H9 (cell line): ENCODE measurements at regions not wholly inside any gene's neighbourhood (a gene's known extent, or its start where the extent isn't known, plus 50 kb on each side); places are given as distances from the start of the nearest gene placed in this dataset.

ENCODE experiments used
- DNase-seq: peaks from one replicate; pipeline ENCODE4 v3.0.0-alpha.2; 2017
- H2AFZ ChIP-seq: one replicate; pipeline ENCODE4 v1.6.1; 2013; ENCODE audit warnings: mild to moderate bottlenecking, low read length, control low read depth, moderate library complexity
- H2AK5ac ChIP-seq: 2 replicates; pipeline ENCODE4 v1.6.1; 2013; ENCODE audit warnings: low read length, control low read depth, mixed read lengths; ENCODE audit not compliant: insufficient read length
- H2BK120ac ChIP-seq: one replicate; pipeline ENCODE4 v1.6.1; 2013; ENCODE audit warnings: low read depth, mild to moderate bottlenecking, low read length, control low read depth, inconsistent platforms; ENCODE audit not compliant: poor library complexity, severe bottlenecking
- H2BK12ac ChIP-seq: 2 replicates; pipeline ENCODE4 v1.6.1; 2013; ENCODE audit warnings: low read length, control low read depth, mixed read lengths, low read depth; ENCODE audit not compliant: insufficient read length
- H2BK15ac ChIP-seq: 2 replicates; pipeline ENCODE4 v1.6.1; 2013; ENCODE audit warnings: low read depth, low read length, control low read depth
- H2BK20ac ChIP-seq: one replicate; pipeline ENCODE4 v1.6.1; 2013; ENCODE audit warnings: low read depth, mild to moderate bottlenecking, low read length, control low read depth, inconsistent platforms; ENCODE audit not compliant: poor library complexity, severe bottlenecking
- H2BK5ac ChIP-seq: 2 replicates; pipeline ENCODE4 v1.6.1; 2013; ENCODE audit warnings: low read length, control low read depth, mixed read lengths; ENCODE audit not compliant: insufficient read length
- H3K14ac ChIP-seq: 2 replicates; pipeline ENCODE4 v1.6.1; 2013; ENCODE audit warnings: low read length, control low read depth; ENCODE audit not compliant: insufficient read depth
- H3K18ac ChIP-seq: 2 replicates; pipeline ENCODE4 v1.6.1; 2013; ENCODE audit warnings: low read depth, mild to moderate bottlenecking, mixed read lengths, low read length, control low read depth; ENCODE audit not compliant: insufficient read length
- H3K23ac ChIP-seq: 2 replicates; pipeline ENCODE4 v1.6.1; 2013; ENCODE audit warnings: low read length, control low read depth, mixed read lengths, low read depth; ENCODE audit not compliant: insufficient read length
- H3K23me2 ChIP-seq: 2 replicates; pipeline ENCODE4 v1.6.1; 2013; ENCODE audit warnings: low read depth, mild to moderate bottlenecking, mixed read lengths, low read length, control low read depth; ENCODE audit not compliant: insufficient read length, poor library complexity, severe bottlenecking
- H3K27ac ChIP-seq: 2 replicates; pipeline ENCODE4 v1.5.1; 2013; ENCODE audit warnings: low read length, control low read depth, mixed read lengths, low read depth; ENCODE audit not compliant: insufficient read length
- H3K27me3 ChIP-seq: 2 replicates; pipeline ENCODE4 v1.6.1; 2013; ENCODE audit warnings: low read length, control low read depth, inconsistent platforms; ENCODE audit not compliant: insufficient read depth
- H3K4ac ChIP-seq: 2 replicates; pipeline ENCODE4 v1.6.1; 2013; ENCODE audit warnings: low read depth, mild to moderate bottlenecking, control low read depth, inconsistent platforms, low read length, moderate library complexity
- H3K4me1 ChIP-seq: 2 replicates; pipeline ENCODE4 v1.6.1; 2013; ENCODE audit warnings: low read length, control low read depth, inconsistent platforms; ENCODE audit not compliant: insufficient read depth
- H3K4me2 ChIP-seq: 2 replicates; pipeline ENCODE4 v1.6.1; 2013; ENCODE audit warnings: low read length, control low read depth, mixed read lengths; ENCODE audit not compliant: insufficient read length, insufficient read depth
- H3K56ac ChIP-seq: 2 replicates; pipeline ENCODE4 v1.6.1; 2013; ENCODE audit warnings: low read depth, mild to moderate bottlenecking, mixed read lengths, low read length, control low read depth; ENCODE audit not compliant: insufficient read length
- H3K79me1 ChIP-seq: 2 replicates; pipeline ENCODE4 v1.6.1; 2013; ENCODE audit warnings: low read depth, mild to moderate bottlenecking, moderate library complexity, low read length, control low read depth, inconsistent platforms; ENCODE audit not compliant: insufficient read depth, poor library complexity, severe bottlenecking
- H3K79me2 ChIP-seq: 2 replicates; pipeline ENCODE4 v1.6.1; 2013; ENCODE audit warnings: low read length, control low read depth, inconsistent platforms; ENCODE audit not compliant: insufficient read depth
- H3K9ac ChIP-seq: 2 replicates; pipeline ENCODE4 v1.6.1; 2013; ENCODE audit warnings: low read length, control low read depth, mixed read lengths; ENCODE audit not compliant: insufficient read length; ENCODE audit errors: extremely low read depth
- H3K9me3 ChIP-seq: one replicate; pipeline ENCODE4 v1.6.1; 2013; ENCODE audit warnings: low read depth, low read length, inconsistent platforms; ENCODE audit not compliant: control insufficient read depth
- H3T11ph ChIP-seq: one replicate; pipeline ENCODE4 v1.6.1; 2013; ENCODE audit warnings: mild to moderate bottlenecking, low read length, control low read depth, inconsistent platforms
- H4K20me1 ChIP-seq: one replicate; pipeline ENCODE4 v1.6.1; 2013; ENCODE audit not compliant: control insufficient read depth, insufficient read length, insufficient read depth
- H4K5ac ChIP-seq: 2 replicates; pipeline ENCODE4 v1.6.1; 2013; ENCODE audit warnings: low read depth, mild to moderate bottlenecking, mixed read lengths, low read length, control low read depth; ENCODE audit not compliant: insufficient read length
- H4K8ac ChIP-seq: replicated peaks from 2 replicates; pipeline ENCODE4 v1.6.1; 2013; ENCODE audit warnings: low read length, control low read depth, mixed read lengths, low read depth; ENCODE audit not compliant: insufficient read length
- H4K91ac ChIP-seq: 2 replicates; pipeline ENCODE4 v1.6.1; 2013; ENCODE audit warnings: low read depth, mild to moderate bottlenecking, moderate library complexity, mixed read lengths, low read length, control low read depth; ENCODE audit not compliant: insufficient read length
- H3K27ac Mint-ChIP-seq, 3 experiments: 2 replicates in 2 of 3; 3 replicates in 1 of 3; pipeline ENCODE4 v1.8.0; 2020 to 2021; ENCODE audit warnings: mixed read lengths in 3 of 3, mild to moderate bottlenecking in 1 of 3, moderate library complexity in 1 of 3
- H3K27me3 Mint-ChIP-seq: 2 replicates; pipeline ENCODE4 v1.8.0; 2021; ENCODE audit warnings: low read depth, mild to moderate bottlenecking, moderate library complexity, mixed read lengths
- H3K36me3 Mint-ChIP-seq, 3 experiments: 2 replicates in 2 of 3; 3 replicates in 1 of 3; pipeline ENCODE4 v1.8.0; 2020 to 2021; ENCODE audit warnings: low read depth in 3 of 3, mixed read lengths in 3 of 3; ENCODE audit not compliant: insufficient read depth in 1 of 3
- H3K4me1 Mint-ChIP-seq, 2 experiments: 2 replicates each; pipeline ENCODE4 v1.8.0; 2020; ENCODE audit warnings: mixed read lengths in 2 of 2
- H3K4me3 Mint-ChIP-seq, 2 experiments: 2 replicates in 1 of 2; 3 replicates in 1 of 2; pipeline ENCODE4 v1.8.0; 2020 to 2021; ENCODE audit warnings: mild to moderate bottlenecking in 2 of 2, mixed read lengths in 2 of 2, moderate library complexity in 1 of 2
- H3K9me3 Mint-ChIP-seq, 2 experiments: 2 replicates in 1 of 2; 3 replicates in 1 of 2; pipeline ENCODE4 v1.8.0; 2020; ENCODE audit warnings: mild to moderate bottlenecking in 2 of 2, mixed read lengths in 2 of 2, moderate library complexity in 1 of 2
- WGBS: extraction: QIAGEN DNeasy Blood & Tissue Kit; methylation state at CpG from one replicate; pipeline ENCODE4 v1.1.7; 2013; ENCODE audit warnings: missing lambda C conversion rate, low lambda C conversion rate, mixed read lengths; ENCODE audit not compliant: insufficient read length; ENCODE audit errors: extremely low coverage; 5-methylcytosine and 5-hydroxymethylcytosine counted together
- TF ChIP-seq, protein P1 (sequence below): fragments of 200-600 bp; sonication (generic); conservative IDR thresholded peaks from 3 replicates; pipeline ENCODE4 v1.8.0; 2021; ENCODE audit warnings: antibody characterized with exemption, mild to moderate bottlenecking

GRCh38 chrX:52263417-52263816 lies 78.7 kb downstream of the MAGED4 start:
- no peak overlapping the region for H4K91ac ChIP-seq
- no peaks in the 10 kb centered on the region for H3K4me1 ChIP-seq
- H3K9ac ChIP-seq, result no peak overlapping the region
- peaks cover 3% of the 10 kb centered on the region for H3K23me2 ChIP-seq
- no peak for DNase-seq
- H3K18ac ChIP-seq, result no peak overlapping the region
- no peak overlapping the region for H4K5ac ChIP-seq
- no peaks in the 10 kb centered on the region; the same call in none of the 2 replicates for H3K27me3 Mint-ChIP-seq
- H2BK15ac ChIP-seq, result no peak overlapping the region
- H2AK5ac ChIP-seq, result no peak overlapping the region
- H3K9me3 ChIP-seq, result peaks cover 17% of the 10 kb centered on the region
- H3K4me1 Mint-ChIP-seq, result peaks cover 17 to 19% of the 10 kb centered on the region in 2 experiments
- H3K14ac ChIP-seq, result no peak overlapping the region
- H3K79me1 ChIP-seq, result no peaks in the 10 kb centered on the region
- H3K27ac Mint-ChIP-seq, result no peak overlapping the region
- no peak overlapping the region for H2BK20ac ChIP-seq
- H4K20me1 ChIP-seq, result no peaks in the 10 kb centered on the region
- H3K56ac ChIP-seq, result no peak overlapping the region
- no peak overlapping the region for H3K27ac ChIP-seq
- no peak overlapping the region for H2AFZ ChIP-seq
- H2BK12ac ChIP-seq, result no peak overlapping the region
- H3K27me3 ChIP-seq, result no peaks in the 10 kb centered on the region
- TF ChIP-seq, protein P1, sequence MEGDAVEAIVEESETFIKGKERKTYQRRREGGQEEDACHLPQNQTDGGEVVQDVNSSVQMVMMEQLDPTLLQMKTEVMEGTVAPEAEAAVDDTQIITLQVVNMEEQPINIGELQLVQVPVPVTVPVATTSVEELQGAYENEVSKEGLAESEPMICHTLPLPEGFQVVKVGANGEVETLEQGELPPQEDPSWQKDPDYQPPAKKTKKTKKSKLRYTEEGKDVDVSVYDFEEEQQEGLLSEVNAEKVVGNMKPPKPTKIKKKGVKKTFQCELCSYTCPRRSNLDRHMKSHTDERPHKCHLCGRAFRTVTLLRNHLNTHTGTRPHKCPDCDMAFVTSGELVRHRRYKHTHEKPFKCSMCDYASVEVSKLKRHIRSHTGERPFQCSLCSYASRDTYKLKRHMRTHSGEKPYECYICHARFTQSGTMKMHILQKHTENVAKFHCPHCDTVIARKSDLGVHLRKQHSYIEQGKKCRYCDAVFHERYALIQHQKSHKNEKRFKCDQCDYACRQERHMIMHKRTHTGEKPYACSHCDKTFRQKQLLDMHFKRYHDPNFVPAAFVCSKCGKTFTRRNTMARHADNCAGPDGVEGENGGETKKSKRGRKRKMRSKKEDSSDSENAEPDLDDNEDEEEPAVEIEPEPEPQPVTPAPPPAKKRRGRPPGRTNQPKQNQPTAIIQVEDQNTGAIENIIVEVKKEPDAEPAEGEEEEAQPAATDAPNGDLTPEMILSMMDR, result no peak
- H3K4me2 ChIP-seq, result no peak overlapping the region
- WGBS, result no CpG with 5 or more reads among the region's 5 CpGs
- H3K36me3 Mint-ChIP-seq, result no peaks in the 10 kb centered on the region; a peak in 1 of 7 replicates
- no peak overlapping the region for H2BK5ac ChIP-seq
- H3K23ac ChIP-seq, result no peak overlapping the region
- no peak overlapping the region for H3K4ac ChIP-seq
- H3T11ph ChIP-seq, result no peak overlapping the region
- no peak overlapping the region for H3K4me3 Mint-ChIP-seq
- H3K79me2 ChIP-seq, result no peaks in the 10 kb centered on the region
- H3K9me3 Mint-ChIP-seq, result peaks cover 38 to 45% of the 10 kb centered on the region in 2 experiments
- H4K8ac ChIP-seq, result no peak overlapping the region
- no peak overlapping the region for H2BK120ac ChIP-seq
